ENCODE measurements at regions not wholly inside any gene's neighbourhood (a gene's known extent, or its start where the extent isn't known, plus 50 kb on each side); places are given as distances from the start of the nearest gene placed in this dataset.

DNA sequence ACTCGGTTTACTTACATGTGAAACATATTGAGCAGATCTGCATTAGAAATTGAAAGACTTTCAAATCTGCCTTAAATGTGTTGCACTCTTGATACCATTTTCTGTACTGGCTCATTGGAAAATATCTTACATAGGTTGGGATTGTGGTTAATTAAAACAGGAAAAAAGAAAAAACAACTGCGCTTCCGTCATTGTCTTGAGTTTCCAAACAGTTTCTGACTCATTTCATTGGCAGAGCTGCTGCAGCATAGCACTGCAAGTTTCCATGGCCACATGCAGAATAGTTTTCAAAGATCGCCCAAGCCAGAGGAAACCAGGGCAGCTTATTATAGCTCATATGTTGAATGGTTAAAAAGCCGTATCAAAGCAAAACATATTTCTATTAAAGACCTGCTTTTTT is 446.6 kb upstream of the BCHE start:
- Histone ChIP-seq H3K36me3 (replicated peaks in 1 of 2; ENCODE audit: control insufficient read depth in 1 of 2, insufficient read depth in 2 of 2, low read length in 2 of 2) (no peaks in the 10 kb centered on the region), H3K27me3 (ENCODE audit: control insufficient read depth in 1 of 2, insufficient read depth in 2 of 2, low read length in 2 of 2) (no peaks in the 10 kb centered on the region), H4K20me1 (ENCODE audit: insufficient read depth, low read length) (no peaks in the 10 kb centered on the region), H3K4me1 (ENCODE audit: insufficient read depth, low read length) (no peaks in the 10 kb centered on the region), H3K79me2 (ENCODE audit: insufficient read depth, low read length) (no peaks in the 10 kb centered on the region), H3K4me3 (replicated peaks in 1 of 3; ENCODE audit: insufficient read depth in 1 of 3, low read depth in 2 of 3, low read length in 3 of 3) (no peak overlapping the region), H3K9ac (ENCODE audit: insufficient read depth, low read depth, low read length) (no peak overlapping the region), H2AFZ (ENCODE audit: low read length) (no peak overlapping the region), H3K4me2 (ENCODE audit: low read depth, low read length) (no peak overlapping the region), H3K27ac (ENCODE audit: extremely low read length, insufficient read depth, low read length) (no peak overlapping the region), H3K9me3 (ENCODE audit: low read length) (no peaks in the 10 kb centered on the region)
- CTCF ChIA-PET (ENCODE audit: low intra/inter-chr PET ratio, low total read pairs): no interaction called here
- in situ Hi-C loops (cut with HindIII; ENCODE audit: extremely low pct_ligation_motif_present, low pct_unique_long_range_greater_than_20kb) (no loop called here), intact Hi-C loops (cut with micrococcal nuclease; ENCODE audit: unreplicated experiment) (no loop called here)
- FAIRE-seq (no peak), DNase-seq (ENCODE audit: low spot score) (no peak), ATAC-seq (no peak)
- no TSS peak for BruUV-seq (replicated peaks)
- WGBS (ENCODE audit: low lambda C conversion rate): 5% methylated on average over 5 of the region's 5 CpGs
- TF ChIP-seq, protein P1, sequence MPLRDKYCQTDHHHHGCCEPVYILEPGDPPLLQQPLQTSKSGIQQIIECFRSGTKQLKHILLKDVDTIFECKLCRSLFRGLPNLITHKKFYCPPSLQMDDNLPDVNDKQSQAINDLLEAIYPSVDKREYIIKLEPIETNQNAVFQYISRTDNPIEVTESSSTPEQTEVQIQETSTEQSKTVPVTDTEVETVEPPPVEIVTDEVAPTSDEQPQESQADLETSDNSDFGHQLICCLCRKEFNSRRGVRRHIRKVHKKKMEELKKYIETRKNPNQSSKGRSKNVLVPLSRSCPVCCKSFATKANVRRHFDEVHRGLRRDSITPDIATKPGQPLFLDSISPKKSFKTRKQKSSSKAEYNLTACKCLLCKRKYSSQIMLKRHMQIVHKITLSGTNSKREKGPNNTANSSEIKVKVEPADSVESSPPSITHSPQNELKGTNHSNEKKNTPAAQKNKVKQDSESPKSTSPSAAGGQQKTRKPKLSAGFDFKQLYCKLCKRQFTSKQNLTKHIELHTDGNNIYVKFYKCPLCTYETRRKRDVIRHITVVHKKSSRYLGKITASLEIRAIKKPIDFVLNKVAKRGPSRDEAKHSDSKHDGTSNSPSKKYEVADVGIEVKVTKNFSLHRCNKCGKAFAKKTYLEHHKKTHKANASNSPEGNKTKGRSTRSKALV (CRISPR knock-in tag; IDR thresholded peaks at IDR 0.05): no peak
- TF ChIP-seq POLR2AphosphoS5 (IDR thresholded peaks at IDR 0.05; ENCODE audit: low read depth, low read length) (no peak), PTBP1 (IDR thresholded peaks at IDR 0.05; ENCODE audit: low read depth, low read length, poor library complexity, severe bottlenecking) (no peak), PHB2 (IDR thresholded peaks at IDR 0.05; ENCODE audit: partially characterized antibody) (no peak), ZNF614 (CRISPR knock-in tag; IDR thresholded peaks at IDR 0.05; ENCODE audit: borderline replicate concordance) (no peak)
- TF ChIP-seq, protein P2, sequence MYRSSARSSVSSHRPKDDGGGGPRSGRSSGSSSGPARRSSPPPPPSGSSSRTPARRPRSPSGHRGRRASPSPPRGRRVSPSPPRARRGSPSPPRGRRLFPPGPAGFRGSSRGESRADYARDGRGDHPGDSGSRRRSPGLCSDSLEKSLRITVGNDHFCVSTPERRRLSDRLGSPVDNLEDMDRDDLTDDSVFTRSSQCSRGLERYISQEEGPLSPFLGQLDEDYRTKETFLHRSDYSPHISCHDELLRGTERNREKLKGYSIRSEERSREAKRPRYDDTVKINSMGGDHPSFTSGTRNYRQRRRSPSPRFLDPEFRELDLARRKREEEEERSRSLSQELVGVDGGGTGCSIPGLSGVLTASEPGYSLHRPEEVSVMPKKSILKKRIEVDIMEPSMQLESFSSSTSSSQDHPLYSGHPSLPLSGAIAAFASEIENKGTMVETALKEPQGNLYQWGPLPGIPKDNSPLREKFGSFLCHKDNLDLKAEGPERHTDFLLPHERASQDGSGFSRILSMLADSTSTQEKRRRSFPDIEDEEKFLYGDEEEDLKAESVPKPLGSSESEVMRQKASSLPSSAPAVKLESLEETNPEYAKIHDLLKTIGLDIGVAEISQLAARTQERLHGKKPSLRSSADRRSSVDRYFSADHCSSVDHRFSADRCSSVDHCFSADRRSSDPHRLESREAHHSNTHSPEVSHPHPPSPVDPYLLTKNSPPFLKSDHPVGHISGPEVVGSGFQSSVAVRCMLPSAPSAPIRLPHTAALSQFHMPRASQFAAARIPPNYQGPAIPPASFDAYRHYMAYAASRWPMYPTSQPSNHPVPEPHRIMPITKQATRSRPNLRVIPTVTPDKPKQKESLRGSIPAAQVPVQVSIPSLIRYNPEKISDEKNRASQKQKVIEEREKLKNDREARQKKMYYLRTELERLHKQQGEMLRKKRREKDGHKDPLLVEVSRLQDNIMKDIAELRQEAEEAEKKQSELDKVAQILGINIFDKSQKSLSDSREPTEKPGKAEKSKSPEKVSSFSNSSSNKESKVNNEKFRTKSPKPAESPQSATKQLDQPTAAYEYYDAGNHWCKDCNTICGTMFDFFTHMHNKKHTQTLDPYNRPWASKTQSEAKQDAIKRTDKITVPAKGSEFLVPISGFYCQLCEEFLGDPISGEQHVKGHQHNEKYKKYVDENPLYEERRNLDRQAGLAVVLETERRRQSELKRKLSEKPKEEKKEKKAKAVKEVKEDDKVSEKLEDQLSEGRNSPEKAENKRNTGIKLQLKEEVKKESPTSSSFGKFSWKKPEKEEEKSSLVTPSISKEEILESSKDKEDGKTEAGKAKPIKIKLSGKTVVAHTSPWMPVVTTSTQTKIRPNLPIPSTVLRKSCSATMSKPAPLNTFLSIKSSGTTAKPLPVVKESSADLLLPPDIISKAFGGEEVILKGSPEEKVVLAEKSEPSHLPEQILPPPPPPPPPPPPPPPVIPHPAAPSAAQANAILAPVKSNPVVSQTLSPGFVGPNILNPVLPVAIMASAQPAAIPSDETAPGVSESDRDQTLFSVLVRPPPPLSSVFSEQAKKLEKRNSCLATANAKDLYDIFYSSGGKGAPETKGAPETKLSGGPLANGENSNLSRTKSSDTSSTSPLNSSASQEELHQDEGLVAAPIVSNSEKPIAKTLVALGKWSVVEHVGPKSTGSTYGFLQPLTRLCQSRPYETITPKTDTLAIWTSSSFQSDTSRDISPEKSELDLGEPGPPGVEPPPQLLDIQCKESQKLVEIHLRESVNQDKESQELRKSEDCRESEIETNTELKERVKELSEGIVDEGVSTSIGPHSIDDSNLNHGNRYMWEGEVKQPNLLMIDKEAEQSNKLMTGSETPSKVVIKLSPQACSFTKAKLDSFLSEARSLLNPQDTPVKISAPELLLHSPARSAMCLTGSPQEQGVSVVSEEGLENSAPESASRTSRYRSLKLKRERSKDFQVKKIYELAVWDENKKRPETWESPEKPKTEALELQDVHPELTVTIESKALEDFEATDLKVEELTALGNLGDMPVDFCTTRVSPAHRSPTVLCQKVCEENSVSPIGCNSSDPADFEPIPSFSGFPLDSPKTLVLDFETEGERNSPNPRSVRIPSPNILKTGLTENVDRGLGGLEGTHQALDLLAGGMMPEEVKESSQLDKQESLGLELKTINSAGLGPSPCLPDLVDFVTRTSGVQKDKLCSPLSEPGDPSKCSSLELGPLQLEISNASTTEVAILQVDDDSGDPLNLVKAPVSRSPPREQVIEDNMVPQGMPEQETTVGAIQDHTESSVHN (CRISPR knock-in tag; IDR thresholded peaks at IDR 0.05): no peak
- TF ChIP-seq, protein P3, sequence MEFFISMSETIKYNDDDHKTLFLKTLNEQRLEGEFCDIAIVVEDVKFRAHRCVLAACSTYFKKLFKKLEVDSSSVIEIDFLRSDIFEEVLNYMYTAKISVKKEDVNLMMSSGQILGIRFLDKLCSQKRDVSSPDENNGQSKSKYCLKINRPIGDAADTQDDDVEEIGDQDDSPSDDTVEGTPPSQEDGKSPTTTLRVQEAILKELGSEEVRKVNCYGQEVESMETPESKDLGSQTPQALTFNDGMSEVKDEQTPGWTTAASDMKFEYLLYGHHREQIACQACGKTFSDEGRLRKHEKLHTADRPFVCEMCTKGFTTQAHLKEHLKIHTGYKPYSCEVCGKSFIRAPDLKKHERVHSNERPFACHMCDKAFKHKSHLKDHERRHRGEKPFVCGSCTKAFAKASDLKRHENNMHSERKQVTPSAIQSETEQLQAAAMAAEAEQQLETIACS (CRISPR knock-in tag; IDR thresholded peaks at IDR 0.05): no peak
- POLR2A ChIA-PET: no interaction called here

All from HepG2 (cell line).